HepG2 (cell line): ENCODE measurements at regions not wholly inside any gene's neighbourhood (a gene's known extent, or its start where the extent isn't known, plus 50 kb on each side); places are given as distances from the start of the nearest gene placed in this dataset.

Experiments used
- ATAC-seq: fragments of 200-7000 bp; cut with Tn5 transposase; 3 replicates; pipeline ENCODE4 v1.9.1; 2020; ENCODE audit warnings: mild to moderate bottlenecking, moderate library complexity
- BruUV-seq: library from RNA; stranded (reverse); fragments of 400-500 nt; replicated peaks from 2 replicates; lab custom pipeline; 2021; lab: Mats Ljungman, UMichigan
- CTCF ChIA-PET: fragments of 300-600 bp; formaldehyde crosslinking; extraction: SDS; loops from one replicate; lab custom pipeline; 2021; ENCODE audit warnings: low total read pairs, inconsistent platforms, low intra/inter-chr PET ratio; lab: Yijun Ruan, JAX
- POLR2A ChIA-PET: fragments of 350-600 bp; sonication (Branson Sonifier 250); formaldehyde crosslinking; loops from one replicate; lab custom pipeline; 2020; ENCODE audit warnings: antibody characterized with exemption, inconsistent platforms; lab: Yijun Ruan, JAX
- DNase-seq: peaks from one replicate; pipeline ENCODE4 v3.0.0-alpha.2; 2015; ENCODE audit warnings: low spot score
- FAIRE-seq: peaks from 3 replicates; lab custom pipeline; 2011; peaks lifted over from hg19 to GRCh38; lab: Jason Lieb, UNC
- H2AFZ ChIP-seq: one replicate; pipeline ENCODE4 v1.6.1; 2011; ENCODE audit warnings: low read length, inconsistent platforms
- H3K27ac ChIP-seq: fragments of 300-600 bp; 3 replicates; pipeline ENCODE4 v1.8.0; 2011; ENCODE audit warnings: mixed run types, mild to moderate bottlenecking, mixed read lengths, low read length, inconsistent platforms; ENCODE audit not compliant: insufficient read depth; ENCODE audit errors: extremely low read length
- H3K27me3 ChIP-seq, 2 experiments: fragments of 200-600 bp in 1 of 2; 2 replicates in 1 of 2; 3 replicates in 1 of 2; pipeline versions ENCODE4 v1.6.0 to v1.8.0; 2011; ENCODE audit warnings: low read length in 2 of 2, mild to moderate bottlenecking in 2 of 2, moderate library complexity in 2 of 2, inconsistent platforms in 1 of 2; ENCODE audit not compliant: insufficient read depth in 2 of 2, control insufficient read depth in 1 of 2
- H3K36me3 ChIP-seq, 2 experiments: fragments of 200-600 bp in 1 of 2; replicated peaks in 1 of 2; 2 replicates in 1 of 2; 3 replicates in 1 of 2; pipeline versions ENCODE4 v1.5.1 to v1.8.0; 2011; ENCODE audit warnings: low read length in 2 of 2, inconsistent platforms in 1 of 2; ENCODE audit not compliant: insufficient read depth in 2 of 2, control insufficient read depth in 1 of 2
- H3K4me1 ChIP-seq: 2 replicates; pipeline ENCODE4 v1.5.1; 2012; ENCODE audit warnings: low read length, inconsistent platforms; ENCODE audit not compliant: insufficient read depth
- H3K4me2 ChIP-seq: 2 replicates; pipeline ENCODE4 v1.6.0; 2011; ENCODE audit warnings: low read depth, low read length, inconsistent platforms
- H3K4me3 ChIP-seq, 3 experiments: fragments of 200-600 bp in 1 of 3; sonication (generic), shearing (Covaris generic) in 1 of 3; replicated peaks in 1 of 3; 2 replicates each; pipeline ENCODE4 v1.5.1; 2011 to 2016; ENCODE audit warnings: low read length in 3 of 3, inconsistent platforms in 2 of 3, low read depth in 2 of 3, mild to moderate bottlenecking in 2 of 3, control low read depth in 1 of 3, mixed read lengths in 1 of 3; ENCODE audit not compliant: insufficient read depth in 1 of 3
- H3K79me2 ChIP-seq: one replicate; pipeline ENCODE4 v1.6.1; 2011; ENCODE audit warnings: low read length, inconsistent platforms; ENCODE audit not compliant: insufficient read depth
- H3K9ac ChIP-seq: 2 replicates; pipeline ENCODE4 v1.6.0; 2011; ENCODE audit warnings: mild to moderate bottlenecking, low read depth, low read length, inconsistent platforms; ENCODE audit not compliant: insufficient read depth
- H3K9me3 ChIP-seq: 2 replicates; pipeline ENCODE4 v1.5.1; 2012; ENCODE audit warnings: mild to moderate bottlenecking, low read length
- H4K20me1 ChIP-seq: 2 replicates; pipeline ENCODE4 v1.6.0; 2011; ENCODE audit warnings: inconsistent platforms, mild to moderate bottlenecking, low read length, moderate library complexity; ENCODE audit not compliant: insufficient read depth
- CBX2 ChIP-seq, 2 experiments: fragments of 200-600 bp in 1 of 2; sonication (generic); formaldehyde crosslinking in 1 of 2; IDR thresholded peaks; 2 replicates each; pipeline versions ENCODE4 v1.7.0 to v1.8.1; 2018 to 2022; ENCODE audit warnings: low read depth in 2 of 2, low read length in 1 of 2, mild to moderate bottlenecking in 1 of 2, missing genetic modification reagents in 1 of 2
- CENPT ChIP-seq: sonication (generic); formaldehyde crosslinking; IDR thresholded peaks from 2 replicates; pipeline ENCODE4 v1.8.0; 2022; ENCODE audit warnings: low read depth, mild to moderate bottlenecking, moderate library complexity, missing genetic modification reagents
- FOXM1 ChIP-seq: sonication (generic); formaldehyde crosslinking; IDR thresholded peaks from 2 replicates; pipeline ENCODE4 v1.5.0; 2020; ENCODE audit warnings: missing genetic modification reagents
- GMEB2 ChIP-seq: IDR thresholded peaks from 2 replicates; pipeline ENCODE4 v1.6.1; 2016; ENCODE audit warnings: missing biosample characterization, missing genetic modification reagents, low read depth
- HOXA3 ChIP-seq: sonication (generic); formaldehyde crosslinking; IDR thresholded peaks from 2 replicates; pipeline ENCODE4 v1.5.0; 2020; ENCODE audit warnings: missing genetic modification reagents
- NFIB ChIP-seq: sonication (generic); formaldehyde crosslinking; IDR thresholded peaks from 2 replicates; pipeline ENCODE4 v1.9.0; 2021; ENCODE audit warnings: missing genetic modification reagents, mild to moderate bottlenecking, borderline replicate concordance
- NR0B2 ChIP-seq: sonication (generic); formaldehyde crosslinking; IDR thresholded peaks from 2 replicates; pipeline ENCODE4 v1.4.0; 2020; ENCODE audit warnings: mild to moderate bottlenecking, missing genetic modification reagents
- PTBP1 ChIP-seq: fragments of 200-400 bp; formaldehyde crosslinking; IDR thresholded peaks from 2 replicates; pipeline ENCODE4 v1.6.1; 2018; ENCODE audit warnings: low read length, low read depth; ENCODE audit not compliant: poor library complexity, severe bottlenecking
- SRF ChIP-seq: IDR thresholded peaks from 2 replicates; pipeline ENCODE4 v1.6.1; 2011; ENCODE audit warnings: mild to moderate bottlenecking, low read depth, low read length, moderate library complexity
- SRSF1 ChIP-seq: fragments of 200-400 bp; formaldehyde crosslinking; optimal IDR thresholded peaks from 2 replicates; pipeline ENCODE3; 2017; ENCODE audit warnings: mild to moderate bottlenecking, low read depth, low read length, moderate library complexity
- ZNF383 ChIP-seq: sonication (generic); formaldehyde crosslinking; IDR thresholded peaks from 2 replicates; pipeline ENCODE4 v1.4.0; 2020; ENCODE audit warnings: missing genetic modification reagents, mild to moderate bottlenecking, borderline replicate concordance
- ZNF407 ChIP-seq: sonication (generic); formaldehyde crosslinking; IDR thresholded peaks from one replicate; pipeline ENCODE4 v1.5.1; 2020; ENCODE audit warnings: mild to moderate bottlenecking, missing genetic modification reagents; ENCODE audit errors: not compliant biosample characterization
- ZNF432 ChIP-seq: sonication (generic); formaldehyde crosslinking; IDR thresholded peaks from 2 replicates; pipeline ENCODE4 v1.5.0; 2020; ENCODE audit warnings: missing genetic modification reagents, mild to moderate bottlenecking, borderline replicate concordance
- ZNF550 ChIP-seq: sonication (generic); formaldehyde crosslinking; IDR thresholded peaks from 2 replicates; pipeline ENCODE4 v1.4.0; 2020; ENCODE audit warnings: mild to moderate bottlenecking, missing genetic modification reagents, borderline replicate concordance
- ZNF569 ChIP-seq: sonication (generic); formaldehyde crosslinking; IDR thresholded peaks from 2 replicates; pipeline ENCODE4 v1.5.0; 2020; ENCODE audit warnings: mild to moderate bottlenecking, missing genetic modification reagents, moderate library complexity, borderline replicate concordance
- ZNF737 ChIP-seq: sonication (generic); formaldehyde crosslinking; IDR thresholded peaks from 2 replicates; pipeline ENCODE4 v1.5.0; 2020; ENCODE audit warnings: missing genetic modification reagents, mild to moderate bottlenecking, borderline replicate concordance
- in situ Hi-C: cut with HindIII; loops from 2 replicates; pipeline ENCODE4 v1.10.0; 2017; ENCODE audit warnings: low pct_unique_long_range_greater_than_20kb; ENCODE audit not compliant: extremely low pct_ligation_motif_present
- intact Hi-C: fragments of 100-400 bp; cut with micrococcal nuclease; formaldehyde crosslinking; loops from one replicate; pipeline ENCODE4 v1.10.0; 2022; ENCODE audit not compliant: unreplicated experiment

- Histone ChIP-seq H3K4me2 (no peak overlapping the region), H3K4me3 (no peak overlapping the region), H3K79me2 (no peaks in the 10 kb centered on the region), H3K4me1 (no peaks in the 10 kb centered on the region), H3K9ac (no peak overlapping the region), H3K36me3 (no peaks in the 10 kb centered on the region), H2AFZ (no peak overlapping the region), H4K20me1 (no peaks in the 10 kb centered on the region), H3K27me3 (no peaks in the 10 kb centered on the region), H3K9me3 (no peaks in the 10 kb centered on the region), H3K27ac (no peak overlapping the region)
- FAIRE-seq (no peak), ATAC-seq (no peak), DNase-seq (no peak)
- BruUV-seq: no TSS peak
- in situ Hi-C loops (no loop called here), intact Hi-C loops (no loop called here)
- POLR2A ChIA-PET: no interaction called here
- CTCF ChIA-PET: no interaction called here
- TF ChIP-seq ZNF407 (CRISPR knock-in tag) (no peak), HOXA3 (no peak), CBX2 (IDR thresholded peaks at IDR 0.05; ENCODE audit: low read depth, low read length) (no peak), CBX2 (CRISPR knock-in tag; IDR thresholded peaks at IDR 0.05; ENCODE audit: low read depth) (no peak), FOXM1 (no peak), NFIB (no peak), SRF (no peak), ZNF383 (CRISPR knock-in tag) (no peak), CENPT (CRISPR knock-in tag) (no peak), ZNF737 (CRISPR knock-in tag) (no peak), NR0B2 (no peak), ZNF569 (CRISPR knock-in tag) (no peak), ZNF432 (CRISPR knock-in tag) (no peak), SRSF1 (no peak), GMEB2 (CRISPR knock-in tag) (no peak), ZNF550 (CRISPR knock-in tag) (no peak), PTBP1 (no peak)
These were observed 634.6 kb upstream of the SOX9 start for GRCh38 chr17:71486261-71486660.
